Trophoblast cell (in vitro differentiated cells and primary cell): ENCODE measurements at regions not wholly inside any gene's neighbourhood (a gene's known extent, or its start where the extent isn't known, plus 50 kb on each side); places are given as distances from the start of the nearest gene placed in this dataset.

Experiments used
- DNase-seq, 2 donors: peaks; one replicate each; pipeline ENCODE4 v3.0.0-alpha.2; 2016
- H2AFZ ChIP-seq: 2 replicates; pipeline ENCODE4 v1.6.1; 2013; ENCODE audit warnings: low read length, moderate library complexity, mild to moderate bottlenecking; ENCODE audit not compliant: insufficient read depth, poor library complexity
- H2AK5ac ChIP-seq: 2 replicates; pipeline ENCODE4 v1.6.1; 2013; ENCODE audit warnings: mild to moderate bottlenecking, low read length
- H2BK120ac ChIP-seq: 2 replicates; pipeline ENCODE4 v1.6.1; 2013; ENCODE audit warnings: low read length, mild to moderate bottlenecking, moderate library complexity; ENCODE audit not compliant: insufficient read depth, poor library complexity
- H2BK12ac ChIP-seq: 2 replicates; pipeline ENCODE4 v1.6.1; 2013; ENCODE audit warnings: mild to moderate bottlenecking, low read length, moderate library complexity
- H2BK5ac ChIP-seq: 2 replicates; pipeline ENCODE4 v1.6.1; 2013; ENCODE audit warnings: low read length, low read depth, moderate library complexity, mild to moderate bottlenecking; ENCODE audit not compliant: poor library complexity
- H3K14ac ChIP-seq: 2 replicates; pipeline ENCODE4 v1.6.1; 2013; ENCODE audit warnings: mild to moderate bottlenecking, low read length
- H3K18ac ChIP-seq: 2 replicates; pipeline ENCODE4 v1.6.1; 2013; ENCODE audit warnings: mild to moderate bottlenecking, low read length
- H3K23ac ChIP-seq: 2 replicates; pipeline ENCODE4 v1.6.1; 2013; ENCODE audit warnings: low read length
- H3K27ac ChIP-seq: 2 replicates; pipeline ENCODE4 v1.5.1; 2013; ENCODE audit warnings: low read depth, mild to moderate bottlenecking, inconsistent platforms, low read length, moderate library complexity
- H3K27me3 ChIP-seq: 2 replicates; pipeline ENCODE4 v1.6.1; 2013; ENCODE audit warnings: inconsistent platforms, mild to moderate bottlenecking, low read length, moderate library complexity; ENCODE audit not compliant: insufficient read depth
- H3K36me3 ChIP-seq, 2 experiments: 1 replicate in 1 of 2; 2 replicates in 1 of 2; pipeline ENCODE4 v1.6.1; 2013; ENCODE audit warnings: low read length in 2 of 2, mild to moderate bottlenecking in 2 of 2, moderate library complexity in 1 of 2; ENCODE audit not compliant: insufficient read depth in 2 of 2, control insufficient read depth in 1 of 2
- H3K4ac ChIP-seq: 2 replicates; pipeline ENCODE4 v1.6.1; 2013; ENCODE audit warnings: low read depth, mild to moderate bottlenecking, low read length, moderate library complexity
- H3K4me1 ChIP-seq, 2 experiments: 1 replicate in 1 of 2; 2 replicates in 1 of 2; pipeline ENCODE4 v1.6.1; 2013; ENCODE audit warnings: low read length in 2 of 2, mild to moderate bottlenecking in 2 of 2, moderate library complexity in 1 of 2; ENCODE audit not compliant: insufficient read depth in 2 of 2, control insufficient read depth in 1 of 2
- H3K4me2 ChIP-seq: 2 replicates; pipeline ENCODE4 v1.6.1; 2013; ENCODE audit warnings: inconsistent platforms, mild to moderate bottlenecking, low read length, moderate library complexity
- H3K4me3 ChIP-seq: 2 replicates; pipeline ENCODE4 v1.5.1; 2013; ENCODE audit warnings: mild to moderate bottlenecking, low read depth, low read length, inconsistent platforms
- H3K79me1 ChIP-seq: one replicate; pipeline ENCODE4 v1.6.1; 2013; ENCODE audit warnings: low read length
- H3K79me2 ChIP-seq: 2 replicates; pipeline ENCODE4 v1.6.1; 2013; ENCODE audit warnings: low read length, mild to moderate bottlenecking; ENCODE audit not compliant: control insufficient read depth, insufficient read depth, poor library complexity
- H3K9ac ChIP-seq: 2 replicates; pipeline ENCODE4 v1.6.1; 2013; ENCODE audit warnings: mild to moderate bottlenecking, low read length
- H3K9me3 ChIP-seq: 2 replicates; pipeline ENCODE4 v1.6.1; 2013; ENCODE audit warnings: low read depth, mild to moderate bottlenecking, control low read depth, inconsistent platforms, low read length; ENCODE audit not compliant: insufficient read depth
- H4K12ac ChIP-seq: 2 replicates; pipeline ENCODE4 v1.6.1; 2013; ENCODE audit warnings: low read depth, mild to moderate bottlenecking, low read length, moderate library complexity
- H4K8ac ChIP-seq: 2 replicates; pipeline ENCODE4 v1.6.1; 2013; ENCODE audit warnings: low read depth, mild to moderate bottlenecking, low read length, moderate library complexity
- H4K91ac ChIP-seq: one replicate; pipeline ENCODE4 v1.6.1; 2013; ENCODE audit warnings: low read depth, mild to moderate bottlenecking, low read length, moderate library complexity
- WGBS: extraction: QIAGEN DNeasy Blood & Tissue Kit; methylation state at CpG from one replicate; pipeline ENCODE4 v1.1.7; 2013; ENCODE audit warnings: missing lambda C conversion rate; ENCODE audit not compliant: insufficient read length, insufficient coverage; ENCODE audit errors: extremely low coverage; 5-methylcytosine and 5-hydroxymethylcytosine counted together

- no peak for DNase-seq
- Histone ChIP-seq H3K4me2 (no peak overlapping the region), H3K79me2 (no peaks in the 10 kb centered on the region), H4K12ac (no peak overlapping the region), H3K9me3 (no peaks in the 10 kb centered on the region), H3K4me3 (no peak overlapping the region), H3K9ac (no peak overlapping the region), H2BK120ac (no peak overlapping the region), H2AK5ac (no peak overlapping the region), H2AFZ (no peak overlapping the region), H3K79me1 (no peaks in the 10 kb centered on the region), H4K91ac (no peak overlapping the region), H3K14ac (no peak overlapping the region), H2BK5ac (no peak overlapping the region), H3K4ac (no peak overlapping the region), H3K27ac (no peak overlapping the region), H3K18ac (no peak overlapping the region), H4K8ac (no peak overlapping the region), H3K4me1 (no peaks in the 10 kb centered on the region), H3K23ac (no peak overlapping the region), H3K36me3 (no peaks in the 10 kb centered on the region), H2BK12ac (no peak overlapping the region), H3K27me3 (no peaks in the 10 kb centered on the region)
- WGBS = no CpG with 5 or more reads among the region's 5 CpGs
These were observed 222.1 kb downstream of the LPIN1 start for GRCh38 chr2:11968521-11968920.

- Histone ChIP-seq H3K36me3 (no peaks in the 10 kb centered on the region), H3K4me2 (no peak overlapping the region), H2AK5ac (no peak overlapping the region), H2AFZ (no peak overlapping the region), H3K9ac (no peak overlapping the region), H3K23ac (no peak overlapping the region), H3K27ac (no peak overlapping the region), H2BK120ac (no peak overlapping the region), H4K8ac (no peak overlapping the region), H2BK12ac (no peak overlapping the region), H3K4me3 (no peak overlapping the region), H3K14ac (no peak overlapping the region), H3K4me1 (no peaks in the 10 kb centered on the region), H3K4ac (no peak overlapping the region), H4K91ac (no peak overlapping the region), H3K79me1 (no peaks in the 10 kb centered on the region), H3K79me2 (no peaks in the 10 kb centered on the region), H3K27me3 (no peaks in the 10 kb centered on the region), H4K12ac (no peak overlapping the region), H3K18ac (no peak overlapping the region), H3K9me3 (no peaks in the 10 kb centered on the region), H2BK5ac (no peak overlapping the region)
- DNase-seq = no peak
- WGBS = no CpG with 5 or more reads among the region's 1 CpG
These were observed 223.3 kb downstream of the LPIN1 start for GRCh38 chr2:11969774-11970173.

GRCh38 chr2:11974573-11974972 is 228.1 kb downstream of the LPIN1 start:
- Histone ChIP-seq H4K8ac (no peak overlapping the region), H4K12ac (no peak overlapping the region), H3K9me3 (no peaks in the 10 kb centered on the region), H3K9ac (no peak overlapping the region), H2BK12ac (no peak overlapping the region), H3K27ac (no peak overlapping the region), H3K79me1 (no peaks in the 10 kb centered on the region), H3K27me3 (no peaks in the 10 kb centered on the region), H3K18ac (no peak overlapping the region), H2AFZ (no peak overlapping the region), H3K36me3 (no peaks in the 10 kb centered on the region), H3K4me1 (no peaks in the 10 kb centered on the region), H2AK5ac (no peak overlapping the region), H3K79me2 (no peaks in the 10 kb centered on the region), H3K14ac (no peak overlapping the region), H3K4ac (no peak overlapping the region), H2BK5ac (no peak overlapping the region), H2BK120ac (no peak overlapping the region), H3K4me2 (no peak overlapping the region), H4K91ac (no peak overlapping the region), H3K23ac (no peak overlapping the region), H3K4me3 (no peak overlapping the region)
- no CpG with 5 or more reads among the region's 1 CpG for WGBS
- no peak for DNase-seq

GRCh38 chr2:11975373-11975772 is 228.9 kb downstream of the LPIN1 start:
- WGBS = no CpG with 5 or more reads among the region's 1 CpG
- DNase-seq = no peak
- H3K36me3 ChIP-seq = no peaks in the 10 kb centered on the region

More at GRCh38 chr2:11975373-11975772, 228.9 kb downstream of the LPIN1 start:
- Histone ChIP-seq H3K23ac (no peak overlapping the region), H2AFZ (no peak overlapping the region), H3K27me3 (no peaks in the 10 kb centered on the region), H3K14ac (no peak overlapping the region), H3K9ac (no peak overlapping the region), H3K4ac (no peak overlapping the region), H4K8ac (no peak overlapping the region), H3K79me2 (no peaks in the 10 kb centered on the region), H3K79me1 (no peaks in the 10 kb centered on the region), H2BK5ac (no peak overlapping the region), H3K4me1 (no peaks in the 10 kb centered on the region), H2BK12ac (no peak overlapping the region), H2BK120ac (no peak overlapping the region), H2AK5ac (no peak overlapping the region), H3K4me3 (no peak overlapping the region), H3K27ac (no peak overlapping the region), H4K12ac (no peak overlapping the region), H3K9me3 (no peaks in the 10 kb centered on the region), H3K4me2 (no peak overlapping the region), H3K18ac (no peak overlapping the region), H4K91ac (no peak overlapping the region)
